Right lobe of liver (tissue), 6 donors: ENCODE measurements at regions not wholly inside any gene's neighbourhood (a gene's known extent, or its start where the extent isn't known, plus 50 kb on each side); places are given as distances from the start of the nearest gene placed in this dataset.

ENCODE experiments used
- ATAC-seq, 4 donors: fragments of 200-7000 bp; cut with Tn5 transposase; one replicate each; pipeline ENCODE4 v1.9.1; 2020; ENCODE audit warnings: mild to moderate bottlenecking in 4 of 4, moderate library complexity in 4 of 4
- DNase-seq, 3 donors: peaks; one replicate each; pipeline ENCODE4 v3.0.0-alpha.2; 2020
- H3K27ac ChIP-seq, 3 donors: fragments of 200-600 bp; one replicate each; pipeline ENCODE4 v1.8.0; 2022
- H3K27me3 ChIP-seq, 2 donors: fragments of 200-600 bp; one replicate each; pipeline ENCODE4 v1.8.0; 2022
- H3K36me3 ChIP-seq, 4 donors: fragments of 200-600 bp; sonication (generic) in 1 of 4; one replicate each; pipeline versions ENCODE4 v1.5.1 to v1.8.0; 2017 to 2022; ENCODE audit warnings: control low read depth in 1 of 4
- H3K4me1 ChIP-seq, 4 donors: fragments of 200-600 bp; sonication (generic) in 1 of 4; one replicate each; pipeline versions ENCODE4 v1.5.1 to v1.8.0; 2017 to 2022; ENCODE audit warnings: control low read depth in 1 of 4
- H3K4me3 ChIP-seq, 3 donors: fragments of 200-600 bp; one replicate each; pipeline ENCODE4 v1.8.0; 2022
- H3K9me3 ChIP-seq, 4 donors: fragments of 200-600 bp; sonication (generic) in 1 of 4; one replicate each; pipeline versions ENCODE4 v1.5.1 to v1.8.0; 2017 to 2022; ENCODE audit warnings: control low read depth in 1 of 4
- POLR2A ChIP-seq: fragments of 450-650 bp; IDR thresholded peaks from one replicate; pipeline ENCODE4 v1.6.1; 2017; ENCODE audit warnings: antibody characterized with exemption, mild to moderate bottlenecking
- WGBS: methylation state at CpG from one replicate; pipeline ENCODE4 v1.1.6; 2018; ENCODE audit warnings: low coverage, low lambda C conversion rate; ENCODE audit not compliant: insufficient coverage; ENCODE audit errors: missing lambda C conversion rate; 5-methylcytosine and 5-hydroxymethylcytosine counted together
- intact Hi-C, 2 donors: fragments of 100-400 bp; cut with DNase I; formaldehyde crosslinking; loops; one replicate each; pipeline versions ENCODE4 v1.11.2 to v1.14.1; 2022
- TF ChIP-seq, protein P1 (sequence below), 4 donors: fragments of 200-600 bp in 3 of 4; fragments of 450-650 bp in 1 of 4; IDR thresholded peaks; one replicate each; pipeline versions ENCODE4 v1.5.1 to v1.8.0; 2016 to 2022; ENCODE audit warnings: antibody characterized with exemption in 4 of 4, mild to moderate bottlenecking in 2 of 4
- donor health status: DM: no; HTN: yes; CAD: no.
- donor health status: DM: no; HTN: no; CAD: no.
- donor health status: DM: no; HTN: no; CAD: no.
- donor health status: DM: no; HTN: yes; CAD: no.
- donor health status: DM: no; HTN: yes; CAD: no.

DNA sequence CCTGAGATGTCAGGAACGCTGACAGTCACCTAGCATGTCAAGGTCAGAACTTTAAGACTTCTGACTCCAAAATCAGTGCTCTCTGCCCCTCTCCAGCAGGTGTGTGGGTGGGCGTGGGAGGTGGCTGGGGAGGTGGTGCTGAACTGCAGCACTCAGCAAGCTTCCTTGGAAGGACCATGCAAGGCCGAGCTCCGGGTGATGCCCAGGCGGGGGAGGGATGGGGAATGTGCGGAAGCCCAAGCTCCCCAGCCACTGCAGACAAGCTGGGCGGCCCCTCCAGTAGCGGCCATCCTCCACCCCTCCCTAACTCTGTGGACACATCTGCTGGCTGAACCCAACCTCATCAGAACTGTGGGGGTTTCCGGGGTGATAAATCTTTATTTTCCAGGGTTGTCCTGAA, 296.6 kb downstream of the TLE3 start:
- no peaks in the 10 kb centered on the region for H3K36me3 ChIP-seq
- 81% methylated on average over 5 of the region's 9 CpGs for WGBS
- H3K27me3 ChIP-seq, result no peaks in the 10 kb centered on the region
- no peak overlapping the region for H3K27ac ChIP-seq
- intact Hi-C loops, result no loop called here
- no peaks in the 10 kb centered on the region for H3K9me3 ChIP-seq
- ATAC-seq (no peak), DNase-seq (no peak)
- TF ChIP-seq, protein P1, sequence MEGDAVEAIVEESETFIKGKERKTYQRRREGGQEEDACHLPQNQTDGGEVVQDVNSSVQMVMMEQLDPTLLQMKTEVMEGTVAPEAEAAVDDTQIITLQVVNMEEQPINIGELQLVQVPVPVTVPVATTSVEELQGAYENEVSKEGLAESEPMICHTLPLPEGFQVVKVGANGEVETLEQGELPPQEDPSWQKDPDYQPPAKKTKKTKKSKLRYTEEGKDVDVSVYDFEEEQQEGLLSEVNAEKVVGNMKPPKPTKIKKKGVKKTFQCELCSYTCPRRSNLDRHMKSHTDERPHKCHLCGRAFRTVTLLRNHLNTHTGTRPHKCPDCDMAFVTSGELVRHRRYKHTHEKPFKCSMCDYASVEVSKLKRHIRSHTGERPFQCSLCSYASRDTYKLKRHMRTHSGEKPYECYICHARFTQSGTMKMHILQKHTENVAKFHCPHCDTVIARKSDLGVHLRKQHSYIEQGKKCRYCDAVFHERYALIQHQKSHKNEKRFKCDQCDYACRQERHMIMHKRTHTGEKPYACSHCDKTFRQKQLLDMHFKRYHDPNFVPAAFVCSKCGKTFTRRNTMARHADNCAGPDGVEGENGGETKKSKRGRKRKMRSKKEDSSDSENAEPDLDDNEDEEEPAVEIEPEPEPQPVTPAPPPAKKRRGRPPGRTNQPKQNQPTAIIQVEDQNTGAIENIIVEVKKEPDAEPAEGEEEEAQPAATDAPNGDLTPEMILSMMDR (IDR thresholded peaks at IDR 0.05), result no peak
- TF ChIP-seq POLR2A, result no peak
- H3K4me3 ChIP-seq, result no peak overlapping the region
- no peaks in the 10 kb centered on the region for H3K4me1 ChIP-seq

DNA sequence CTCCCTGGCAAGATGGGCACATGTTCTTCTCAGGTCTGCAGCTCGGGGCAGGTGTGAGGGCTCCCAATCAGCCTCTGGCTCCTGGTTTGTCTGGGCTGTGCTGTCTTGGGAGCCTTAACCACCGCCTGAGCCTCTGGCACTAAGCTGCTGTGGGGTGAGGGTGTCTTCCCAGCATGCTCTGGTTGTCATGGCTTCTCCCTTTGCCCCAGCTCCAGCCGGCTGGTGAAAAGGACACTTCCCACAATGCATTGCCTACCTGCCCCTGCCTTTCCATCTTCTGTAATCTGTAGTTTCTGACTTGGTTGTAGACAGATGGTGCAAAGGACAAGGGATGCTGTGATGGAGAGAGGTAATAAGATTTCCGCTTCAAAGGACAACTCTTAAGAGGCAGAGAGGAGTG, 295.3 kb downstream of the TLE3 start:
- Histone ChIP-seq H3K4me1 (no peaks in the 10 kb centered on the region), H3K9me3 (no peaks in the 10 kb centered on the region), H3K4me3 (no peak overlapping the region), H3K27ac (no peak overlapping the region), H3K36me3 (no peaks in the 10 kb centered on the region), H3K27me3 (no peaks in the 10 kb centered on the region)
- WGBS, result 82% methylated on average over 3 of the region's 4 CpGs
- TF ChIP-seq POLR2A, result no peak
- TF ChIP-seq, protein P1 (IDR thresholded peaks at IDR 0.05), result no peak
- DNase-seq (no peak), ATAC-seq (no peak)
- intact Hi-C loops, result no loop called here

DNA sequence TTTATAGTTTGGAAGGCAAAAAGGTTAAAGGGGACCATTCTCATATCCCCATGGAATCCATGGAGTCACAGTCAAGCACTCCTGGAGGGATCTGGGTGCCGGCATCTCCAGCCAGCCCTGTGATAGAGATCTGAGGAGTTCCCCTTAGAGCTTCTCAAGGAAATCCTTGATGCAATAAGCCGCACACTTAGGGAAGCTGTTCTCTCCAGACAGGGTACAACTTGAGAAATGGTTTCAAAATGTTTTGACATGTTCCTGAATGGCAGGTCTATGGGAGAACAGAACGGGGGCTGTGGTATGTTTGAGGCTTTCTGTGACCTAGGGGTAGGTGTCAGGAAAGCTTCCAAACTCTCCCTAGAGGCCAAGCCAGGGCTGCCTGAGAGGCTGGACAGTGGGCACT, 292.9 kb downstream of the TLE3 start:
- Histone ChIP-seq H3K9me3 (no peaks in the 10 kb centered on the region), H3K27me3 (no peaks in the 10 kb centered on the region), H3K36me3 (no peaks in the 10 kb centered on the region), H3K27ac (no peak overlapping the region), H3K4me3 (no peak overlapping the region), H3K4me1 (no peaks in the 10 kb centered on the region)
- ATAC-seq, result peak; percentile 22 to 37 (median 27)
- TF ChIP-seq, protein P1 (IDR thresholded peaks at IDR 0.05), result no peak
- no peak for TF ChIP-seq POLR2A
- WGBS, result 100% methylated on average over 1 of the region's 3 CpGs
- no peak for DNase-seq
- intact Hi-C loops, result no loop called here

DNA sequence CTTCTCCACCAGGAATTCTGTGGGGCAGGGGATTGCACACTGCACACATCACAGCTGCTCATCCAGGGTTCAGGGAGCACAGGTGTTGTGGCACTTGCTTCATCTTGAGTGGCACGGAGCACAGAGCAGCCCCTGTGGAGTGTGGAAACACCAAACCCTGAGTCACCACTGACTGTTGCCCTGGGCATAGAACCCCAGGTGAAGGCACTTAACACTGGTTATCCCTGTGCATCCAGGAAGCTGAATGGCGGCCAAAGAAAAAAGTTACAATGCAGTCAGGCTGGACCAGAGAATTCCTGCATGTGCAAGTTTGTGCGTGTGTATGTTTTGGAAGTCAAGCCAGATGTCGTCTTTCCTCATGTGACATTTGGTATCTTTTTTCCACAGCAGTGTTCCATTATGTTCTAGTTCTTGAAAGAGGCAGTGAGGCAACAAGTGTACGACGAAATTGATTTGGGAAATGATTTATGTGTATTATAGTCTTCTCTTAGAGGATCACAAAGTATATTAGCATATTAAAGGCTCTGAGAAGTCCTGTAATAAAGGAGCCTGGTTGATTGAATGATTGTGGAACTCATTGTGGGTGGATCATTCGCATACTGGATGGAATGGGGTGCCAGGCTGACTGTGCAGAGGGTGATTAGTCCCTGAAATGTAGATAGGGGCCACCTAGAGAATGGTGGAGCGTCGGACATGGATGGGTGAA, 292.3 kb downstream of the TLE3 start:
- TF ChIP-seq POLR2A, result no peak
- TF ChIP-seq, protein P1 (IDR thresholded peaks at IDR 0.05), result no peak
- H3K9me3 ChIP-seq, result no peaks in the 10 kb centered on the region
- DNase-seq (no peak), ATAC-seq (peak in 2 of 4 donors; percentile 12 to 21)
- H3K27me3 ChIP-seq, result no peaks in the 10 kb centered on the region
- H3K27ac ChIP-seq, result no peak overlapping the region
- intact Hi-C loops, result no loop called here
- no peaks in the 10 kb centered on the region for H3K4me1 ChIP-seq
- H3K4me3 ChIP-seq, result no peak overlapping the region
- WGBS, result 83% methylated on average over 9 of the region's 9 CpGs
- H3K36me3 ChIP-seq, result no peaks in the 10 kb centered on the region
